SK-N-SH (cell line): ENCODE measurements at regions not wholly inside any gene's neighbourhood (a gene's known extent, or its start where the extent isn't known, plus 50 kb on each side); places are given as distances from the start of the nearest gene placed in this dataset.

ENCODE experiments used
- SIN3A ChIP-seq: IDR thresholded peaks from 2 replicates; pipeline ENCODE4 v1.6.1; 2012; ENCODE audit warnings: low read depth, mild to moderate bottlenecking, low read length, moderate library complexity, borderline replicate concordance
- TF ChIP-seq, protein P1 (sequence below): IDR thresholded peaks from 2 replicates; pipeline ENCODE4 v1.4.0; 2012; ENCODE audit warnings: low read depth, borderline replicate concordance

DNA sequence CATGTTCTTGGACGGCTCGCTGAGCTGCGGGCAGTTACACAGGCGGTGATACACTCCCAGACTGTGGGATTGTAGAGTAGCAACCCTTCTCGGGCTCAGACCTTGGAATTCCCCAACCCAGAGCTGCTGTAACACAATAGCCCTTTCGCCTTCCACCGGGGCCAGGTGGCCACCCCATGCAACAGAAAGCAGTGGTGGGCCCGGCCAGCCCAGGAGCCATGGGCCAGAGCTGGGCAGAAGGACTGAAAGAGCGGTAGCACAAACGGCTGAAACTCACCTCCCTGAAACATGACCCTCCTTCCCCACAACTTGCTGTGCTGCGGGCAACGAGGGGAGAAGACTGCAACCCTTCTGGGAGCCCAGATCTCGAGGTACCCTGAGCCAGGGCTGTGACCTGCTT, 429.0 kb downstream of the SLITRK1 start:
- no peak for TF ChIP-seq SIN3A
- TF ChIP-seq, protein P1, sequence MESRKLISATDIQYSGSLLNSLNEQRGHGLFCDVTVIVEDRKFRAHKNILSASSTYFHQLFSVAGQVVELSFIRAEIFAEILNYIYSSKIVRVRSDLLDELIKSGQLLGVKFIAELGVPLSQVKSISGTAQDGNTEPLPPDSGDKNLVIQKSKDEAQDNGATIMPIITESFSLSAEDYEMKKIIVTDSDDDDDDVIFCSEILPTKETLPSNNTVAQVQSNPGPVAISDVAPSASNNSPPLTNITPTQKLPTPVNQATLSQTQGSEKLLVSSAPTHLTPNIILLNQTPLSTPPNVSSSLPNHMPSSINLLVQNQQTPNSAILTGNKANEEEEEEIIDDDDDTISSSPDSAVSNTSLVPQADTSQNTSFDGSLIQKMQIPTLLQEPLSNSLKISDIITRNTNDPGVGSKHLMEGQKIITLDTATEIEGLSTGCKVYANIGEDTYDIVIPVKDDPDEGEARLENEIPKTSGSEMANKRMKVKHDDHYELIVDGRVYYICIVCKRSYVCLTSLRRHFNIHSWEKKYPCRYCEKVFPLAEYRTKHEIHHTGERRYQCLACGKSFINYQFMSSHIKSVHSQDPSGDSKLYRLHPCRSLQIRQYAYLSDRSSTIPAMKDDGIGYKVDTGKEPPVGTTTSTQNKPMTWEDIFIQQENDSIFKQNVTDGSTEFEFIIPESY: no peak
